22Rv1 (cell line): ENCODE measurements at regions not wholly inside any gene's neighbourhood (a gene's known extent, or its start where the extent isn't known, plus 50 kb on each side); places are given as distances from the start of the nearest gene placed in this dataset.

Experiments
- H3K27ac ChIP-seq: fragments of 450-650 bp; 2 replicates; pipeline ENCODE4 v1.5.1; 2017
- CTCF ChIP-seq: fragments of 450-650 bp; IDR thresholded peaks from 2 replicates; pipeline ENCODE4 v1.5.1; 2017; ENCODE audit warnings: mild to moderate bottlenecking
- ZFX ChIP-seq: fragments of 450-650 bp; IDR thresholded peaks from 2 replicates; pipeline ENCODE4 v1.6.1; 2017; ENCODE audit warnings: antibody characterized with exemption, borderline replicate concordance

GRCh38 chr6:12557765-12558164 lies 158.8 kb upstream of the PHACTR1 start:
- TF ChIP-seq ZFX (no peak), CTCF (no peak)
- H3K27ac ChIP-seq = no peak overlapping the region

GRCh38 chr6:12560315-12560714 lies 156.3 kb upstream of the PHACTR1 start:
- TF ChIP-seq ZFX = no peak
- no peak for TF ChIP-seq CTCF
- H3K27ac ChIP-seq = no peak overlapping the region

GRCh38 chr6:12566618-12567123 lies 149.9 kb upstream of the PHACTR1 start:
- H3K27ac ChIP-seq = no peak overlapping the region
- TF ChIP-seq ZFX = no peak
- no peak for TF ChIP-seq CTCF

GRCh38 chr6:12567682-12568081 lies 148.9 kb upstream of the PHACTR1 start:
- TF ChIP-seq CTCF = no peak
- no peak for TF ChIP-seq ZFX
- H3K27ac ChIP-seq = no peak overlapping the region

GRCh38 chr6:12569646-12570045 lies 146.9 kb upstream of the PHACTR1 start:
- TF ChIP-seq ZFX (no peak), CTCF (no peak)

GRCh38 chr6:12570461-12571030 lies 146.0 kb upstream of the PHACTR1 start:
- TF ChIP-seq ZFX = no peak
- no peak for TF ChIP-seq CTCF
- H3K27ac ChIP-seq = no peak overlapping the region

More at GRCh38 chr6:12569646-12570045, 146.9 kb upstream of the PHACTR1 start:
- no peak overlapping the region for H3K27ac ChIP-seq

- TF ChIP-seq CTCF = no peak
- no peak for TF ChIP-seq ZFX
- H3K27ac ChIP-seq = no peak overlapping the region
These were observed 143.4 kb upstream of the PHACTR1 start for GRCh38 chr6:12572896-12573827.
